B cell (primary cell): ENCODE measurements at regions not wholly inside any gene's neighbourhood (a gene's known extent, or its start where the extent isn't known, plus 50 kb on each side); places are given as distances from the start of the nearest gene placed in this dataset.

ENCODE experiments used
- ATAC-seq: fragments of 200-7000 bp; cut with Tn5 transposase; one replicate; pipeline ENCODE4 v1.10.0; 2021; ENCODE audit warnings: low read depth, mild to moderate bottlenecking, moderate number of reproducible peaks, moderate library complexity
- CTCF ChIA-PET: fragments of 350-600 bp; sonication (Branson Sonifier 250); formaldehyde crosslinking; loops from one replicate; lab custom pipeline; 2021; ENCODE audit warnings: antibody characterized with exemption, inconsistent platforms; lab: Charles Lee
- POLR2A ChIA-PET: fragments of 350-600 bp; sonication (Branson Sonifier 250); formaldehyde crosslinking; loops from one replicate; lab custom pipeline; 2021; ENCODE audit warnings: antibody characterized with exemption; lab: Charles Lee
- DNase-seq: peaks from one replicate; pipeline ENCODE4 v3.0.0; 2013
- H2AFZ ChIP-seq: 2 replicates; pipeline ENCODE4 v1.6.1; 2012; ENCODE audit warnings: mild to moderate bottlenecking, low read depth, low read length; ENCODE audit not compliant: insufficient read depth, poor library complexity, severe bottlenecking
- H3K27ac ChIP-seq, 2 donors: 1 replicate in 1 of 2; 2 replicates in 1 of 2; pipeline ENCODE4 v1.5.1; 2012 to 2013; ENCODE audit warnings: low read length in 2 of 2, mild to moderate bottlenecking in 2 of 2, moderate library complexity in 1 of 2
- H3K27me3 ChIP-seq, 4 experiments: fragments of 200-600 bp in 1 of 4; sonication (generic) in 1 of 4; replicated peaks in 1 of 4; 1 replicate in 2 of 4; 2 replicates in 2 of 4; pipeline versions ENCODE4 v1.6.1 to v1.7.0; 2013 to 2016; ENCODE audit warnings: low read length in 3 of 4, mild to moderate bottlenecking in 2 of 4, mixed read lengths in 1 of 4, moderate library complexity in 1 of 4; ENCODE audit not compliant: insufficient read depth in 4 of 4, control insufficient read depth in 3 of 4; ENCODE audit errors: control extremely low read depth in 1 of 4
- H3K36me3 ChIP-seq, 2 experiments: replicated peaks in 1 of 2; 1 replicate in 1 of 2; 2 replicates in 1 of 2; pipeline versions ENCODE4 v1.6.1 to v1.7.1; 2013; ENCODE audit warnings: low read length in 1 of 2; ENCODE audit not compliant: insufficient read depth in 2 of 2, control insufficient read depth in 1 of 2; ENCODE audit errors: control extremely low read depth in 1 of 2, extremely low read depth in 1 of 2
- H3K4me1 ChIP-seq, 2 donors: fragments of 200-600 bp in 1 of 2; sonication (generic) in 1 of 2; 1 replicate in 1 of 2; 2 replicates in 1 of 2; pipeline versions ENCODE4 v1.5.1 to v1.6.1; 2013 to 2017; ENCODE audit warnings: low read length in 2 of 2; ENCODE audit not compliant: control insufficient read depth in 2 of 2, insufficient read depth in 2 of 2
- H3K4me2 ChIP-seq: replicated peaks from 2 replicates; pipeline ENCODE3; 2012; ENCODE audit warnings: mild to moderate bottlenecking, low read depth, low read length; ENCODE audit not compliant: poor library complexity, severe bottlenecking
- H3K4me3 ChIP-seq, 5 experiments: fragments of 200-600 bp in 1 of 5; sonication (generic) in 1 of 5; 1 replicate in 3 of 5; 2 replicates in 2 of 5; pipeline versions ENCODE4 v1.5.1 to v1.7.0; 2011 to 2016; ENCODE audit warnings: low read length in 4 of 5, mild to moderate bottlenecking in 4 of 5, low read depth in 2 of 5, control low read depth in 1 of 5, moderate library complexity in 1 of 5; ENCODE audit not compliant: insufficient read depth in 1 of 5; ENCODE audit errors: control extremely low read depth in 1 of 5, extremely low read depth in 1 of 5
- H3K79me2 ChIP-seq: fragments of 200-600 bp; sonication (generic); one replicate; pipeline ENCODE4 v1.6.0; 2016; ENCODE audit warnings: low read length; ENCODE audit not compliant: control insufficient read depth, insufficient read depth
- H3K9ac ChIP-seq: fragments of 200-600 bp; sonication (generic); 2 replicates; pipeline ENCODE4 v1.6.1; 2017; ENCODE audit warnings: mild to moderate bottlenecking, low read length, moderate library complexity
- H3K9me3 ChIP-seq, 3 donors: one replicate each; pipeline versions ENCODE4 v1.6.1 to v1.7.1; 2013; ENCODE audit warnings: low read length in 2 of 3; ENCODE audit not compliant: control insufficient read depth in 2 of 3, insufficient read depth in 1 of 3; ENCODE audit errors: control extremely low read depth in 1 of 3
- H4K20me1 ChIP-seq: 2 replicates; pipeline ENCODE4 v1.6.0; 2012; ENCODE audit warnings: mild to moderate bottlenecking, low read length; ENCODE audit not compliant: insufficient read depth, control insufficient read depth, poor library complexity, severe bottlenecking
- H3K27ac Mint-ChIP-seq: one replicate; pipeline ENCODE4 v1.8.0; 2021; ENCODE audit warnings: mixed read lengths
- H3K27me3 Mint-ChIP-seq: one replicate; pipeline ENCODE4 v1.8.0; 2021; ENCODE audit warnings: mixed read lengths
- H3K4me1 Mint-ChIP-seq: one replicate; pipeline ENCODE4 v1.8.0; 2021; ENCODE audit warnings: mixed read lengths
- H3K4me3 Mint-ChIP-seq: one replicate; pipeline ENCODE4 v1.8.0; 2021; ENCODE audit warnings: mixed read lengths
- H3K9me3 Mint-ChIP-seq: one replicate; pipeline ENCODE4 v1.8.0; 2022; ENCODE audit warnings: mixed read lengths; ENCODE audit not compliant: insufficient read depth
- CTCF ChIP-seq: fragments of 200-600 bp; IDR thresholded peaks from one replicate; pipeline ENCODE4 v1.8.0; 2022; ENCODE audit warnings: antibody characterized with exemption, mild to moderate bottlenecking
- EZH2 ChIP-seq: IDR thresholded peaks from 2 replicates; pipeline ENCODE4 v1.6.1; 2012; ENCODE audit warnings: borderline replicate concordance, low read depth, mild to moderate bottlenecking, moderate library complexity, low read length; ENCODE audit not compliant: insufficient read depth, poor library complexity, severe bottlenecking
- WGBS: methylation state at CpG from one replicate; pipeline ENCODE4 v1.1.5; 2013; ENCODE audit warnings: missing lambda C conversion rate; ENCODE audit not compliant: insufficient coverage; 5-methylcytosine and 5-hydroxymethylcytosine counted together
- intact Hi-C: fragments of 100-400 bp; cut with micrococcal nuclease; formaldehyde crosslinking; loops from one replicate; pipeline ENCODE4 v1.10.0; 2022

- TF ChIP-seq EZH2 (no peak), CTCF (no peak)
- ChIA-PET CTCF (interaction anchor here (1.0 to 3.5 kb wide), 15 partner anchors 9 to 983 kb away, joined by 3 to 24 read pairs (median 4); no protein-coding TSS in a partner anchor), POLR2A (no interaction called here)
- H3K79me2 ChIP-seq = no peaks in the 10 kb centered on the region
- H3K9me3 ChIP-seq = peaks cover 0 to 3% (median 0%) of the 10 kb centered on the region in 3 donors
- H3K4me3 Mint-ChIP-seq = no peak overlapping the region
- no peaks in the 10 kb centered on the region for H3K27me3 ChIP-seq
- no peak for ATAC-seq
- intact Hi-C loops = loop anchor here (2.0 kb wide), 1 partner anchor 742 kb away; no protein-coding TSS in a partner anchor
- no peak overlapping the region for H3K4me3 ChIP-seq
- H3K4me2 ChIP-seq = no peak overlapping the region
- no peak overlapping the region for H3K27ac Mint-ChIP-seq
- H4K20me1 ChIP-seq = no peaks in the 10 kb centered on the region
- no peak overlapping the region for H3K9ac ChIP-seq
- H3K4me1 ChIP-seq = peaks cover 15% of the 10 kb centered on the region in 2 donors
- no CpG with 5 or more reads among the region's 2 CpGs for WGBS
- H3K27me3 Mint-ChIP-seq = no peaks in the 10 kb centered on the region
- no peak for DNase-seq
- no peaks in the 10 kb centered on the region for H3K9me3 Mint-ChIP-seq
- H3K4me1 Mint-ChIP-seq = peaks cover 37% of the 10 kb centered on the region
- H3K36me3 ChIP-seq = no peaks in the 10 kb centered on the region
- H2AFZ ChIP-seq = no peak overlapping the region
- H3K27ac ChIP-seq = no peak overlapping the region
Observed at GRCh38 chr9:73022353-73022752, 69.5 kb upstream of the ALDH1A1 start.

- no peaks in the 10 kb centered on the region for H3K9me3 Mint-ChIP-seq
- ChIA-PET POLR2A (no interaction called here), CTCF (interaction anchor here (3.5 kb wide), 1 partner anchor 10 kb away, joined by 12 read pairs; no protein-coding TSS in a partner anchor)
- intact Hi-C loops = no loop called here
- DNase-seq = no peak
- no peak overlapping the region for H3K27ac Mint-ChIP-seq
- no peaks in the 10 kb centered on the region for H3K79me2 ChIP-seq
- H2AFZ ChIP-seq = no peak overlapping the region
- no peaks in the 10 kb centered on the region for H3K36me3 ChIP-seq
- H3K4me3 Mint-ChIP-seq = no peak overlapping the region
- no peaks in the 10 kb centered on the region for H3K27me3 ChIP-seq
- no peak overlapping the region for H3K9ac ChIP-seq
- no peak for ATAC-seq
- TF ChIP-seq EZH2 (no peak), CTCF (no peak)
- no peak overlapping the region for H3K4me3 ChIP-seq
- H3K27me3 Mint-ChIP-seq = no peaks in the 10 kb centered on the region
- WGBS = no CpG with 5 or more reads among the region's 3 CpGs
- peaks cover 23% of the 10 kb centered on the region for H3K4me1 Mint-ChIP-seq
- H3K4me2 ChIP-seq = no peak overlapping the region
- H3K9me3 ChIP-seq = peaks cover 0 to 3% (median 0%) of the 10 kb centered on the region in 3 donors
- H3K4me1 ChIP-seq = peaks cover 10% of the 10 kb centered on the region in 2 donors
- H3K27ac ChIP-seq = no peak overlapping the region
- H4K20me1 ChIP-seq = no peaks in the 10 kb centered on the region
Observed at GRCh38 chr9:73020877-73021276, 68.0 kb upstream of the ALDH1A1 start.
